Lower lobe of right lung (tissue), 2 donors: ENCODE measurements at regions not wholly inside any gene's neighbourhood (a gene's known extent, or its start where the extent isn't known, plus 50 kb on each side); places are given as distances from the start of the nearest gene placed in this dataset.

Experiments
- ATAC-seq, 2 donors: fragments of 200-7000 bp; cut with Tn5 transposase; one replicate each; pipeline ENCODE4 v1.9.1; 2020 to 2022; ENCODE audit warnings: mild to moderate bottlenecking in 2 of 2, moderate library complexity in 2 of 2
- DNase-seq: peaks from one replicate; pipeline ENCODE4 v3.0.0-alpha.2; 2020
- H3K27ac ChIP-seq: fragments of 200-600 bp; one replicate; pipeline ENCODE4 v1.8.0; 2022
- H3K27me3 ChIP-seq: fragments of 200-600 bp; one replicate; pipeline ENCODE4 v1.8.0; 2022; ENCODE audit warnings: low read depth
- H3K36me3 ChIP-seq: fragments of 200-600 bp; one replicate; pipeline ENCODE4 v1.8.0; 2022; ENCODE audit warnings: mild to moderate bottlenecking
- H3K4me1 ChIP-seq: fragments of 200-600 bp; one replicate; pipeline ENCODE4 v1.8.0; 2022
- H3K4me3 ChIP-seq: fragments of 200-600 bp; one replicate; pipeline ENCODE4 v1.8.0; 2022; ENCODE audit warnings: mild to moderate bottlenecking
- H3K9me3 ChIP-seq: fragments of 200-600 bp; one replicate; pipeline ENCODE4 v1.8.0; 2022
- CTCF ChIP-seq: fragments of 200-600 bp; IDR thresholded peaks from one replicate; pipeline ENCODE4 v1.8.0; 2022; ENCODE audit warnings: antibody characterized with exemption, mild to moderate bottlenecking
- intact Hi-C: fragments of 100-400 bp; cut with DNase I; formaldehyde crosslinking; loops from one replicate; pipeline ENCODE4 v1.11.0; 2022
- donor health status: DM: no; HTN: yes; CAD: no; lungs with severe emphysema.

- H3K9me3 ChIP-seq: no peaks in the 10 kb centered on the region
- no peak overlapping the region for H3K4me3 ChIP-seq
- ATAC-seq: no peak
- intact Hi-C loops: no loop called here
- no peaks in the 10 kb centered on the region for H3K4me1 ChIP-seq
- H3K36me3 ChIP-seq: no peaks in the 10 kb centered on the region
- DNase-seq: no peak
- no peaks in the 10 kb centered on the region for H3K27me3 ChIP-seq
- H3K27ac ChIP-seq: no peak overlapping the region
- no peak for TF ChIP-seq CTCF
Observed at GRCh38 chr12:75714462-75715322, 203.3 kb upstream of the KRR1 start.

GRCh38 chr12:75713434-75713833, 202.0 kb upstream of the KRR1 start:
- ATAC-seq (no peak), DNase-seq (no peak)
- Histone ChIP-seq H3K4me1 (no peaks in the 10 kb centered on the region), H3K27me3 (no peaks in the 10 kb centered on the region), H3K9me3 (no peaks in the 10 kb centered on the region), H3K36me3 (no peaks in the 10 kb centered on the region), H3K4me3 (no peak overlapping the region), H3K27ac (no peak overlapping the region)
- intact Hi-C loops: no loop called here
- TF ChIP-seq CTCF: no peak

- Histone ChIP-seq H3K27me3 (no peaks in the 10 kb centered on the region), H3K27ac (no peak overlapping the region), H3K4me1 (no peaks in the 10 kb centered on the region), H3K4me3 (no peak overlapping the region), H3K36me3 (no peaks in the 10 kb centered on the region), H3K9me3 (no peaks in the 10 kb centered on the region)
- DNase-seq: no peak
- TF ChIP-seq CTCF: no peak
- no peak for ATAC-seq
- intact Hi-C loops: no loop called here
Observed at GRCh38 chr12:75712223-75712622, 200.8 kb upstream of the KRR1 start.

- peaks cover 5% of the 10 kb centered on the region for H3K4me1 ChIP-seq
- no peaks in the 10 kb centered on the region for H3K27me3 ChIP-seq
- no peak overlapping the region for H3K4me3 ChIP-seq
- H3K36me3 ChIP-seq: no peaks in the 10 kb centered on the region
- H3K27ac ChIP-seq: no peak overlapping the region
- DNase-seq: no peak
- no peak for TF ChIP-seq CTCF
- ATAC-seq: no peak
- no peaks in the 10 kb centered on the region for H3K9me3 ChIP-seq
- intact Hi-C loops: no loop called here
Observed at GRCh38 chr12:75711271-75711670, 199.9 kb upstream of the KRR1 start.

- peaks cover 8% of the 10 kb centered on the region for H3K4me1 ChIP-seq
- no peak overlapping the region for H3K4me3 ChIP-seq
- intact Hi-C loops: no loop called here
- H3K36me3 ChIP-seq: no peaks in the 10 kb centered on the region
- H3K27me3 ChIP-seq: no peaks in the 10 kb centered on the region
- H3K27ac ChIP-seq: no peak overlapping the region
- ATAC-seq (no peak), DNase-seq (no peak)
- H3K9me3 ChIP-seq: no peaks in the 10 kb centered on the region
- no peak for TF ChIP-seq CTCF
Observed at GRCh38 chr12:75710361-75711069, 199.1 kb upstream of the KRR1 start.
